ENCODE measurements at regions not wholly inside any gene's neighbourhood (a gene's known extent, or its start where the extent isn't known, plus 50 kb on each side); places are given as distances from the start of the nearest gene placed in this dataset.
"Not testable (repeated sequence)": the region's sequence is repeated elsewhere in the genome, so short reads cannot be mapped to it uniquely, and the experiment has no call there.

DNA sequence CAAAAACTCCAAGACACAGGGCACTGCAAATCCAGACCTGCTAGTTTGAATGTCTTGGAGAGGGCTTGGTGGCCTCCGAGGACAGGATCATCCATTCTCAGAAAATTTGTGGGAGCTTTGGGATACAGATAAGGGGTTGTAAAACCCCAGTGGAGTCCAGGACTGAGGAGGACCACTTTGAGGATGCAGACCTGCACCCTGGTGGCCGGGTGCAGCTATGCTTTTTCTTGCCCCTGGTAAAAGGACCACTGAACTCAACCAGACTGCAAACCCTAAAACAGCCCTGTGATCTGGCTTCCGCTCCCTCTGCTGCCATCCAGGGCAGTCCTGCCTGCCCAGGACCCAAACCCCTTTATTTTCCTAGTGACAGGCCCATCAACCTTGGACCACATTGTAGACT is 169.5 kb upstream of the DAAM1 start:
- no peak for DNase-seq

DNA sequence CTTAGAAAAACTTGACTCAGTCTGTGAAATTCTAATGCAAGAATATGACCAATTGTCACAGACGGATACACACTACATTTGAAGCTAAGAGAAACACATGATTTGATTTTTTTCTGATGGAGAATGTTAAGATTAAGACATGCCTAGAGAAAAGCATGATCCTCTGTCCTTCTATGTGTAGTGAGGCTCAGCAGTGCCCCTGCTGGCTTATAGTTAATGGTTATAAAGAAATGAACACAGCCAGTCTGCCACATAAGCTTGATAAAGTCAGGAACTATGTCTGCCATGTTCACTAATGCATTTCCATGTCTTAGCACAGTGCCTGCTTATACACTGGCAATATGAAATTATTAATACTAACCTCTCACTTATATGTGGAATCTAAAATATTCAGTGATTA is 168.1 kb upstream of the DAAM1 start:
- no peak for DNase-seq

DNA sequence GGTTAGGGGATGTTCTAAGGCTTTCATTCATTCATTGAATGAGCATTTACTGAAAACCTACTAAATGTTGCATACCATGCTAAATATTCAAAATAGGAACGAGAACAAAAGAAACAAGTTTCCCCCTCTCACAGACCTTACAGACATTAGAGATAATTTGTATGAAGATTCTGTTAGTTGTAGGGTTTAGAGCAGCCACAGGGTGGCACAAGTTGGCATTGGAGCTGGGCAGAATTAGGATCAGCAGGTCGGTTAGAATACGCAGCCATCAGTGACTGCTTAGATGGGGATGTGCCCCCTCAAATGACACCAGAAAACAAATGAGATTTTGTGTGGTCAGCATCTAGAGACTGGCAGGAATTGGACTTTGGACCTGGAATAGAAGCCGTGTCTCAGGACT is 166.3 kb upstream of the DAAM1 start:
- DNase-seq, result no peak

- DNase-seq, result no peak
These were observed 162.4 kb upstream of the DAAM1 start for GRCh38 chr14:59026081-59026480.

DNA sequence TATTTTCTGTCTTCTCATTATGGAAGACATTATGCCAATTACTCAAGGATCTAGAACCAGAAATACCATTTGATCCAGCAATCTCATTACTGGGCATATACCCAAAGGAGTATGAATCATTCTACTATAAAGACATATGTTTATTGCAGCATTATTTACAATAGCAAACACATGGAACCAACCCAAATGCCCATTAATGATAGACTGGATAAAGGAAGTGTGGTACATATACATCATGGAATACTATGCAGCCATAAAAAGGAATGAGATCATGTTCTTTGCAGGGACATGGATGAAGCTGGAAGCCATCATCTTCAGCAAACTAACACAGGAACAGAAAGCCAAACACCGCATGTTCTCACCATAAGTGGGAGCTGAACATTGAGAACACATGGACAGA is 161.8 kb upstream of the DAAM1 start:
- DNase-seq, result not testable (repeated sequence)

- DNase-seq, result peak; percentile 39
These were observed 159.8 kb upstream of the DAAM1 start for GRCh38 chr14:59028476-59029202.

DNA sequence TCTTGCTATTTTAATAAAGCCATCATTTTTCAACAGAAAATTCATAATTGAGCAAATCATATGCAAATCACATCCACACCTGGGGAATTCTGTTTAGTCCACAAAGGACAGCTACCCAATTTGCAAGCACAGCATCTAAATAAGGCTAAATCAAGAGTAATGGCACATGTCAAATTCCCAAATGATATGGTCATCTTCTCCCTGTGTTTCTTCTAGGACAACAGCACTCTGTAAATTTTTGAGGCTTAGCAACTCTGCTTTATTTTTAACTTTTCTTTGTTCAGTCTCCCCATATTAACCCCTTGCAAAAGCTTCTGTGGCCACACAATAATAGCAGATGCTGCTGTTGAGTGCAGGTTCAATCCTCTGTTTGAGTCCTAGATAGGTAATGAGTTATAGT is 155.6 kb upstream of the DAAM1 start:
- DNase-seq, result no peak

- DNase-seq, result no peak
These were observed 152.3 kb upstream of the DAAM1 start for GRCh38 chr14:59036134-59036533.

DNA sequence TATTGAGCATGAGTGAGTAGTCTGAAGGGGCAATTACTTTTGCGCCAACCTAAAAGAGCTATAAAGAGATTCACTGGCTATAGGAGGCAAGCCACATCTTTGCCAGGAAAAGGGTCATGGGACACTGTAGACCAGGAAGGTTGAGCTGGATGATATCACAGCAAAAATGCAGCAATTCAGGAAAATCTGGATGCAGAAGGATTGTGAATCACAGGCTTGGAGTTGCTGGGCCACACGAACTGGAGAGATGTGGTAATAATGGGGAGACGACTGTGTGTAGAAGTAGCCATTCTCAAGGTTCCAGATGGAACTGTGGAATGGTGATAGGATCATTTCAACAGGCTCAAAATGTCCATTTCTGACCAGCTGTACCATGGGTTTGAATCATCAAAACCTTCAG is 151.4 kb upstream of the DAAM1 start:
- DNase-seq, result no peak

DNA sequence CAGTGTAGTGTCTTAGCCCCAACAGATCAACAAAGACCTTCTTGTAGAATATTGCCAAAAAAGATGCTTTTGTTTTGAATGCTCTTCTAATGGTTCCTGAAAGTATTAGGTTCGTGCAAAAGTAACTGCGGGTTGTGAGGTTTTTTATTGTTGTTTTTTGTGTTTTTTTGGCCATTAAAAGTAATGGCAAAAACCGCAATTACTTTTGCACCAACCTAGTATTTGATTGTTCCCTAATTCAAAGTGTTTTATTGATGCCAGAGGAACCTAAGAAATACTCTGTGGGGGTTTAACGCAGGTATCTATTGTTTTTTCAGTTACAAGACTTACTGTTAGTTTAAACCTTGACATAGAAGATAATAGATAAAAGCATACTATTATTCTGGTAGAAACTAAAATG is 150.8 kb upstream of the DAAM1 start:
- no peak for DNase-seq

GRCh38 chr14:59038746-59039145 is 149.7 kb upstream of the DAAM1 start:
- no peak for DNase-seq

GRCh38 chr14:59041308-59041707 is 147.2 kb upstream of the DAAM1 start:
- no peak for DNase-seq

- no peak for DNase-seq
These were observed 143.8 kb upstream of the DAAM1 start for GRCh38 chr14:59044707-59045106.

- no peak for DNase-seq
These were observed 141.7 kb upstream of the DAAM1 start for GRCh38 chr14:59046746-59047145.

DNA sequence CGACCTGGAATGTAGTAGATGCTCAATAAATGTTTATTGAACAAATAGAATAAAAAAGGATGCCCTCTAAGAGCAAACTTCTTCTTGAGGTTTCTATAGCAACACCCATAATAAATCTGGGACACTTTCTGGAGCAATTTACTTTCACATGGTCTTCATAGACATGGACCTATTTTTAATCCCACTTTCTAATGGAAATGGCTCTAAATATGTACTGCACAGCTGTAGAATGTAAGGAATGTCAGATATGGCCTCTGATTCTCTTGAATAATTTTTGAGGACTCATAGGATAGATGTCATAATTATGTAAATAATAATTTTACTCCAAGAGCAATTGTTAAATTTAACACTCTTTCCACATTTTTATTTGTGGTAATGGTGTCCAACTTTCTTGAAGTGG is 133.5 kb upstream of the DAAM1 start:
- DNase-seq, result no peak

- peak; percentile 23 for DNase-seq
These were observed 132.9 kb upstream of the DAAM1 start for GRCh38 chr14:59055439-59056045.

DNA sequence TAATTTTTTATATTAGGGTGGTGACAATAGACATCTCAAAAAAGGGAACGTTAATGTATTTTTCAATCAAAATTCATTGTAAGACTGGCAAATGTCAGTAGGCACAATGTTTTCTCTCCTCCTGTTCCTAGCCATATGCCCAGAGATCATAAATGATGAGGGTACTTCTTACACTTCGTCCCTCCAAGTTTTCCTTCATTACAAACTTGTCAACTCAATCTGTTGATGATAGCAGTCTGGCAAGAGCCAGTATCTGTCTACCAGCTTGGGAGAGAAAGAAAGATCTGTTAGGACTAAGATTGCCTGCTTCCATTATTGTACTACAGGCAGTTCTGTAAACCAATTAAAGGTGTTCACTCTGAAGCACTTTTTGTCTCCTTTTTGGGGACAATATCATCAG is 130.9 kb upstream of the DAAM1 start:
- DNase-seq, result no peak

- not testable (repeated sequence) for DNase-seq
These were observed 129.7 kb upstream of the DAAM1 start for GRCh38 chr14:59058776-59059175.

GRCh38 chr14:59060841-59061240 is 127.6 kb upstream of the DAAM1 start:
- no peak for DNase-seq

DNA sequence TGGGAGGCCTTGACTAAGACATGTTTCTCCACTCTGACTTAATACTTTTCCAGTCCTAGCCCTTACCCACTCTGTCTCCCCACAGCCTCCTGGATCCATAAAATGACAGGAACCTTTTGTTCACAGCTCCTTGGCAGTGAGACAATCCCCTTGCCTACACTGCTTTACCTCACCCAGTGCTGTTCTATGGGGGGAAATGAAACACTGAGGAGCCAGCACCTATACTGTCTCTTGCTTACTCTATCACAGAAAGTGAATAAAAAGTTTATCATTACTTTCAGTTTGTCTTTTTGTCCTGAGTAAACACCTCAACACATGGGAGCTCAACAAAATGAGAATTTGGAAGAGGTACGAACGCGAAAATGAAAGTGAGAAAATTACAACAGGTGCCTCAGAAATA is 127.2 kb upstream of the DAAM1 start:
- DNase-seq, result no peak

GRCh38 chr14:59063259-59063658 is 125.2 kb upstream of the DAAM1 start:
- DNase-seq, result no peak

DNA sequence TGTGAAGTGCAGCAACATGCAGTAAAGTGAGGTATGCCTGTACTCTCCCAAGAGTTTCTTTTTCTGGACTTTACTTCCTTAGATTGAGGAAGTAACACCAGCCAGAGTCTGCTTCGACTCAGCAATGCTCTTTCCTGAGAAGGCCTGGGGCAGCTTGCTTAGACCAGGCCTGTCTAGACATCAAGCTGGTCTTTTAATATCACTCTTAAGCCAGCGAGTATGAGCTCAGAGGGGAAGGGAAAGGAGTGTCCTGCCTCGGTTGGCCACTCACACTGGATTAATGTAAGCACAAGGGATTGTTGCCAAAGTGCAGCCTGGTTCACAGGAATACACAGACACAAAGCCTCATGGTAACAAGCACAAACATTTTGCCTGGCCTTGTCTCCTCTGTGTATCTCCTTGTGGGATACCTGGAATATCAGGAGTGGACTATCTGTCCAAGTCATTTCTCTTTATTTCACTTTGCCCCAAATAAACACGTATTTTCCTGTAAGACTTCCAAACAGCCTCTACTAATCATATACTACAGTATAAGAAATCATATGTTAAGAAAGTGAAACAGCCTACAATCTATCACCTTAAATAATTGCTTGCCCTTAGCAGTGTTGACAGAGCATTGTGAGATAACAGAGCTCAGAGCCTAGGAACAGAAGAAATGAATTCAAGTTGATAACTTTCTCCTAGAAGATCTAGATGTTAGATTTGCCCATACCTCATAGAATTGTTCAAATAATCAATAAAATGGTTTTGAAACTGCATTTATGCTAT is 121.2 kb upstream of the DAAM1 start:
- no peak for DNase-seq

DNA sequence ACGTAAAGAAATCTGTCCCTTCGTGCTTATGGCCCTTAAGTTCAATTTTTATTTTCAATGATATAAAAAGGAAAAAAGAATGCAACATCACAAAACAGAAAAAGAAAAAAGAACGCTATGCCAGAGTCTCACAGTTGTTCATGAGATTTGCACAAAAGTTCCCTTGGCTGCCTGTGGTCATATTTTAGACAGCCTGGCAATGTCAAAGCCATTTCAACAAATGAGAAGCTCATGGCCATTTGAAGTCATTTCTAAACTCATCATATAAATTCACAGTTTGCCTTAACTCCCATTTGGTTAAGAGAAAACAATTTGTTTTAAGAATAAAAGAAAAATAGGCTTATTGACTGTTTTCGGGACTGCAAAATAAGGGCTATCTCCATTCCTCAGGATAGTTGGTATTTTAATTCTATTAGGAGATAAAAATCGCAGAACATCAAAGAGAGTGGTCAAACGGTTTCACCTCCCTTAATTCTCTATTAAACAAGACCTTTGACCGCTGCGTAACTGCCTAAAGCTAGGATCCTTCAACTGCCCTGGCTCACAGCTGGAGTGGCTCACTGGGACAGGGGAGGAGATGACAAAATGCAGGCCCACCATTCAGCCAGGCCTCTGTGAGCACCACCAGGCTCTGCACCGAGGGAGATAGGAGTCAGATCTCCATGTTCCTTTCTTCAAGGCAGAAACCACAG is 119.2 kb upstream of the DAAM1 start:
- DNase-seq, result no peak

DNA sequence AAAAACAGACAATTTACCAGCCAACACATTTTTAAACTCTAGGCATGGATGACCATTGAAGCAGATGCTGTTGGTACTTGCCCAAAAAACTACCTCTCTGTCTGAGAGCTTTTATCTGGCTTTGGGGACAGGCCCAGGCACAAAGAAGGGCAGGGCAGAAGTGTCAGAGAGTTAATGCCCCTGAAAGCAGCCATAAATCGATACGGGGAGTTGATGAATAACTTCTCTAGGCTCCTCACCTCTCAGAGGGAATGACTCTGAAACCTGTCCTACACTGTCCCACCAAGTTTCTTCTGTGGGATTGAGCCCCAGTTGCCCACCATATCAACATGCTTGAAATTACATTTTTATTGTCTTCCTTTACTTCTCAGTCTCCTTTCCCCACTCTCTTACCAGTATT is 113.0 kb upstream of the DAAM1 start:
- DNase-seq, result no peak

Data from DMS153 (cell line).